OCI-LY3 (cell line): ENCODE measurements at regions not wholly inside any gene's neighbourhood (a gene's known extent, or its start where the extent isn't known, plus 50 kb on each side); places are given as distances from the start of the nearest gene placed in this dataset.

Experiments
- H2AFZ ChIP-seq: fragments of 200-600, 300-600 bp; shearing (Covaris generic); 2 replicates; pipeline ENCODE4 v1.6.0; 2014; ENCODE audit warnings: antibody characterized with exemption, low read depth, low read length
- H3K27ac ChIP-seq: fragments of 200-600, 300-600 bp; sonication (generic); 2 replicates; pipeline ENCODE4 v1.5.1; 2014; ENCODE audit warnings: mild to moderate bottlenecking, low read length, moderate library complexity, mixed read lengths
- H3K27me3 ChIP-seq: fragments of 200-600, 300-600 bp; sonication (generic); 2 replicates; pipeline ENCODE4 v1.6.1; 2014; ENCODE audit warnings: low read depth, low read length, mixed read lengths
- H3K36me3 ChIP-seq: fragments of 200-600, 300-600 bp; sonication (generic); replicated peaks from 2 replicates; pipeline ENCODE3; 2014; ENCODE audit warnings: low read depth, low read length, mixed read lengths
- H3K4me1 ChIP-seq: fragments of 300-600, 200-600 bp; sonication (generic); 2 replicates; pipeline ENCODE4 v1.6.1; 2014; ENCODE audit warnings: low read length, mixed read lengths
- H3K4me2 ChIP-seq: fragments of 200-600, 300-600 bp; sonication (generic); 2 replicates; pipeline ENCODE4 v1.6.1; 2014; ENCODE audit warnings: low read length, mixed read lengths
- H3K4me3 ChIP-seq: fragments of 300-600, 200-600 bp; sonication (generic); 2 replicates; pipeline ENCODE4 v1.5.1; 2014; ENCODE audit warnings: antibody characterized with exemption, mild to moderate bottlenecking, low read length, moderate library complexity
- H3K79me2 ChIP-seq: fragments of 300-600, 200-600 bp; shearing (Covaris generic); 2 replicates; pipeline ENCODE4 v1.6.1; 2014; ENCODE audit warnings: mild to moderate bottlenecking, low read length, mixed read lengths
- H3K9ac ChIP-seq: fragments of 300-600, 200-600 bp; shearing (Covaris generic); 2 replicates; pipeline ENCODE4 v1.6.0; 2014; ENCODE audit warnings: mild to moderate bottlenecking, low read length, moderate library complexity
- H3K9me3 ChIP-seq: fragments of 200-600, 300-600 bp; shearing (Covaris generic); 2 replicates; pipeline ENCODE4 v1.6.1; 2014; ENCODE audit warnings: low read length, mixed read lengths; ENCODE audit not compliant: insufficient read depth
- H4K20me1 ChIP-seq: fragments of 200-600, 300-600 bp; sonication (generic); 2 replicates; pipeline ENCODE4 v1.6.1; 2016; ENCODE audit warnings: low read length, mixed read lengths; ENCODE audit not compliant: insufficient read depth
- CTCF ChIP-seq: fragments of 200-600, 300-600 bp; sonication (generic); IDR thresholded peaks from 2 replicates; pipeline ENCODE4 v1.5.1; 2014; ENCODE audit warnings: antibody characterized with exemption, low read length, low read depth
- EZH2phosphoT487 ChIP-seq: fragments of 200-600 bp; shearing (Covaris generic); IDR thresholded peaks from 2 replicates; pipeline ENCODE4 v1.6.1; 2018; ENCODE audit warnings: antibody characterized with exemption, mixed run types, low read depth

GRCh38 chr1:22216966-22217365 is 74.1 kb upstream of the WNT4 start:
- no peaks in the 10 kb centered on the region for H3K79me2 ChIP-seq
- no peaks in the 10 kb centered on the region for H3K36me3 ChIP-seq
- no peak overlapping the region for H3K4me3 ChIP-seq
- no peak overlapping the region for H3K9ac ChIP-seq
- no peaks in the 10 kb centered on the region for H4K20me1 ChIP-seq
- no peak for TF ChIP-seq CTCF
- no peak for TF ChIP-seq EZH2phosphoT487
- no peak overlapping the region for H3K27ac ChIP-seq
- no peaks in the 10 kb centered on the region for H3K27me3 ChIP-seq
- H3K4me1 ChIP-seq: peaks cover 12% of the 10 kb centered on the region
- no peak overlapping the region for H2AFZ ChIP-seq
- no peaks in the 10 kb centered on the region for H3K9me3 ChIP-seq
- no peak overlapping the region for H3K4me2 ChIP-seq

- no peak overlapping the region for H2AFZ ChIP-seq
- H3K9ac ChIP-seq: no peak overlapping the region
- TF ChIP-seq EZH2phosphoT487 (no peak), CTCF (no peak)
- H3K9me3 ChIP-seq: no peaks in the 10 kb centered on the region
- H3K27ac ChIP-seq: no peak overlapping the region
- H3K4me3 ChIP-seq: no peak overlapping the region
- H3K79me2 ChIP-seq: no peaks in the 10 kb centered on the region
- peaks cover 12% of the 10 kb centered on the region for H3K4me1 ChIP-seq
- no peaks in the 10 kb centered on the region for H3K27me3 ChIP-seq
- H3K36me3 ChIP-seq: no peaks in the 10 kb centered on the region
- H4K20me1 ChIP-seq: no peaks in the 10 kb centered on the region
- H3K4me2 ChIP-seq: no peak overlapping the region
Observed at GRCh38 chr1:22217811-22218460, 75.0 kb upstream of the WNT4 start.

GRCh38 chr1:22218618-22219250 is 75.8 kb upstream of the WNT4 start:
- H4K20me1 ChIP-seq: no peaks in the 10 kb centered on the region
- H3K79me2 ChIP-seq: no peaks in the 10 kb centered on the region
- TF ChIP-seq CTCF (no peak), EZH2phosphoT487 (no peak)
- H3K27me3 ChIP-seq: no peaks in the 10 kb centered on the region
- no peaks in the 10 kb centered on the region for H3K36me3 ChIP-seq
- H3K4me1 ChIP-seq: peaks cover 12% of the 10 kb centered on the region
- no peak overlapping the region for H3K9ac ChIP-seq
- no peak overlapping the region for H3K4me2 ChIP-seq
- no peak overlapping the region for H2AFZ ChIP-seq
- H3K4me3 ChIP-seq: no peak overlapping the region
- H3K27ac ChIP-seq: no peak overlapping the region
- no peaks in the 10 kb centered on the region for H3K9me3 ChIP-seq

- Histone ChIP-seq H3K4me3 (no peak overlapping the region), H3K4me1 (no peaks in the 10 kb centered on the region; the same call in 1 of the 2 replicates), H3K4me2 (no peak overlapping the region), H3K9ac (no peak overlapping the region), H3K36me3 (peaks cover 5% of the 10 kb centered on the region), H3K27ac (no peak overlapping the region), H2AFZ (no peak overlapping the region), H3K27me3 (no peaks in the 10 kb centered on the region), H3K9me3 (no peaks in the 10 kb centered on the region), H4K20me1 (no peaks in the 10 kb centered on the region), H3K79me2 (no peaks in the 10 kb centered on the region)
- TF ChIP-seq EZH2phosphoT487: no peak
- no peak for TF ChIP-seq CTCF
Observed at GRCh38 chr1:22221233-22221780, 78.4 kb upstream of the WNT4 start.
